WERI-Rb-1 (cell line): ENCODE measurements at regions not wholly inside any gene's neighbourhood (a gene's known extent, or its start where the extent isn't known, plus 50 kb on each side); places are given as distances from the start of the nearest gene placed in this dataset.
"Not testable (repeated sequence)": the region's sequence is repeated elsewhere in the genome, so short reads cannot be mapped to it uniquely, and the experiment has no call there.

Experiments
- DNase-seq: peaks from one replicate; pipeline ENCODE4 v3.0.0-alpha.2; 2020
- H3K27ac ChIP-seq: fragments of 250-450 bp; sonication (Bioruptor Pico); 2 replicates; pipeline ENCODE4 v1.5.1; 2020; ENCODE audit warnings: mild to moderate bottlenecking, moderate library complexity
- H3K27me3 ChIP-seq: fragments of 250-450 bp; sonication (Bioruptor Pico); 2 replicates; pipeline ENCODE4 v1.5.1; 2021; ENCODE audit warnings: mild to moderate bottlenecking, low read depth, moderate library complexity; ENCODE audit not compliant: insufficient read depth, severe bottlenecking
- H3K36me3 ChIP-seq: fragments of 250-450 bp; sonication (Bioruptor Pico); 2 replicates; pipeline ENCODE4 v1.5.1; 2020; ENCODE audit warnings: mild to moderate bottlenecking, moderate library complexity
- H3K4me3 ChIP-seq: 2 replicates; pipeline ENCODE4 v1.5.1; 2011; ENCODE audit warnings: low read depth, mild to moderate bottlenecking, control low read depth, low read length
- H3K9me3 ChIP-seq: fragments of 250-450 bp; sonication (Bioruptor Pico); 2 replicates; pipeline ENCODE4 v1.5.1; 2021; ENCODE audit warnings: mild to moderate bottlenecking, moderate library complexity; ENCODE audit not compliant: severe bottlenecking
- CTCF ChIP-seq: IDR thresholded peaks from 2 replicates; pipeline ENCODE4 v1.5.1; 2011; ENCODE audit warnings: low read depth, mild to moderate bottlenecking, control low read depth, inconsistent platforms, low read length

- Histone ChIP-seq H3K36me3 (no peaks in the 10 kb centered on the region), H3K4me3 (no peak overlapping the region), H3K9me3 (peaks cover 4% of the 10 kb centered on the region), H3K27me3 (no peaks in the 10 kb centered on the region), H3K27ac (no peak overlapping the region)
- no peak for DNase-seq
- TF ChIP-seq CTCF = no peak
Measured at GRCh38 chr7:93030605-93031225, 87.1 kb downstream of the SAMD9 start.

GRCh38 chr7:93029056-93029455 lies 88.7 kb downstream of the SAMD9 start:
- no peak for TF ChIP-seq CTCF
- no peak for DNase-seq
- Histone ChIP-seq H3K36me3 (no peaks in the 10 kb centered on the region), H3K27ac (no peak overlapping the region), H3K9me3 (peaks cover 4% of the 10 kb centered on the region), H3K4me3 (no peak overlapping the region), H3K27me3 (no peaks in the 10 kb centered on the region)

- no peak for TF ChIP-seq CTCF
- Histone ChIP-seq H3K27ac (no peak overlapping the region), H3K4me3 (no peak overlapping the region), H3K9me3 (peaks cover 4% of the 10 kb centered on the region), H3K36me3 (no peaks in the 10 kb centered on the region), H3K27me3 (no peaks in the 10 kb centered on the region)
- no peak for DNase-seq
Measured at GRCh38 chr7:93028610-93029009, 89.2 kb downstream of the SAMD9 start.

DNA sequence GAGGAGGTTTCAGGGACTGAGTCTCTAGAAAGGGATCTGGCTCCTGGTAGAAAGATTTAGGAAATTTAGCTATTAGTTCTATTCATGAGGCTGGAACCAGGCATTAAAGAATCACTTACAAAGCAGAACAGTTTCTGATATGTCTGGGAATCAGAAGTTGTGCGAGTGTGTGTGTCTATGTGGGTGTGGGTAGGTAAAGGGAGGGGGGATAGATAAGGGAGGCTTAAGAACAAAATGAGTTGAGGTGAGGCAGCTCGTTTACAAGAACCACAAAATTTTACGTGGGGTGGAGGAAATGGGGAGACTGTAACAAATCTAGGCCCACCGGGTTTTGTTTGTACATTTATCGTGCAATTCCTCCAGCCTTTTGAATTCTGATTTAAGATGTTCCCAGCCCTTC lies 90.7 kb downstream of the SAMD9 start:
- no peak for DNase-seq
- Histone ChIP-seq H3K9me3 (peaks cover 4% of the 10 kb centered on the region), H3K36me3 (no peaks in the 10 kb centered on the region), H3K27ac (no peak overlapping the region), H3K27me3 (no peaks in the 10 kb centered on the region), H3K4me3 (no peak overlapping the region)
- TF ChIP-seq CTCF = no peak

DNA sequence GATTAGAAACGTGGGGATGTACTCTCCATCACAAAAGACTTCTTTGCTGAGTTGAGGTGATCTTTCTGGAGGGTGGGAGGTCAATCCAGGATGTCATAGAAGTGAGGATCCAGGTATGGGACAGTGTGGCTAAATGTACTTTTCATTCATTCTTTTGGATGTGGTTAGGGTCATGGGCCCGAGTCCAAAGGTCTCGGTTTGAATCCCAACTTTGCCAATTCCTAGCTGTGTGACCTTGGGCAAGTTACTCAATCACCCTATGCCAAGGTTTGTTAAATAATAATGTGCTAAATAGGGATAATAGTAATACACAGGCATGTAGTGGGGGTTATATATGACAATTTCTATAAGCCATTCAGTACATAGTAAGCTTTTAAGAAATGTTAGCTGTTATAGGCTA lies 91.4 kb downstream of the SAMD9 start:
- no peak for DNase-seq
- TF ChIP-seq CTCF = no peak
- Histone ChIP-seq H3K27ac (no peak overlapping the region), H3K36me3 (no peaks in the 10 kb centered on the region), H3K9me3 (no peaks in the 10 kb centered on the region), H3K27me3 (no peaks in the 10 kb centered on the region), H3K4me3 (no peak overlapping the region)

DNA sequence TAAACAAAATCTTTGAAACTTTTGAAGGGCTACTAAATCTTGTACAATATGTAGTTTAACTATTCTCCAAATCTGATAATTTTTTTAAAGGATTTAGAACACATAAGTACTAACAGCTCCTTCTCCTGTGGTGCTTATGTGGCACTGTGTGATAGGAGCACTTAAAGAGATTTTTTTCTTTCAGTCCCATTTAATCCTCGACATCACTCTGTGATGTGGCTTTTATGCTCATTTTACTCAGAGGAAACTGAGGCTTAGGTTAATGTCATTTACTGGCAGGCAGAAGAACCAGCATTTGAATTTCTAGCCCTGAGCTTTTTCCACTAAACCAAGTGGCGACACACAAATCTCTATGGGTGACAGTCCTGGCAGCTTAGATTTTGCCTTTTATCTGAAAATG lies 92.4 kb downstream of the SAMD9 start:
- TF ChIP-seq CTCF = no peak
- no peak for DNase-seq

GRCh38 chr7:93022931-93023478 lies 94.8 kb downstream of the SAMD9 start:
- H3K4me3 ChIP-seq, H3K27ac ChIP-seq, H3K9me3 ChIP-seq, H3K36me3 ChIP-seq, DNase-seq, H3K27me3 ChIP-seq: not testable (repeated sequence)

More for the DNA sequence above, 92.4 kb downstream of the SAMD9 start:
- no peaks in the 10 kb centered on the region for H3K36me3 ChIP-seq
- H3K27ac ChIP-seq = no peak overlapping the region
- no peak overlapping the region for H3K4me3 ChIP-seq
- H3K9me3 ChIP-seq = no peaks in the 10 kb centered on the region
- no peaks in the 10 kb centered on the region for H3K27me3 ChIP-seq
